PC-9 (cell line): ENCODE measurements at regions not wholly inside any gene's neighbourhood (a gene's known extent, or its start where the extent isn't known, plus 50 kb on each side); places are given as distances from the start of the nearest gene placed in this dataset.

Source experiments
- EZH2 ChIP-seq: fragments of 200-600 bp; sonication (generic); IDR thresholded peaks from 2 replicates; pipeline ENCODE4 v1.8.0; 2017; ENCODE audit warnings: antibody characterized with exemption, low read depth
- TF ChIP-seq, protein P1 (sequence below): fragments of 200-600 bp; sonication (generic); conservative IDR thresholded peaks from 2 replicates; pipeline ENCODE4 v1.6.1; 2017; ENCODE audit warnings: mixed run types, antibody characterized with exemption, mild to moderate bottlenecking, moderate library complexity

DNA sequence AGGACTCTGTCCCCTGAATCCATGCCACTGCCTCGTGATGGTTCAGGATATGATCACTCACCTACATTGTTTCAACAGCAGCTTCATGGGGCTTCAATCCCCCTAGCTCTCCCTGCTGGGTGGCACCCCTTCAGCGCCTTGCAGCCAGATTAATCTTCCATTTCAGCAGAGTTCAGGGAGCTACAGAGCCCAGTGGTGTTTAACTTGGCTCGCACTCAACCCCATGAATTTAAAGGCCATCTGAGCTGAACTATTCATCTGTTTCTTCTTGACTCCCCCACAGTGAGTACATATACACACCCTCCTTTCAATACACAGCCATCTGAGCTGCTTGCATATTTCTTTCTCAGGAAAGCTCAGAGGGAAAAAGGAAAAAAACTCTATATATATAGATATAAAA is 202.8 kb upstream of the C16orf82 start:
- TF ChIP-seq, protein P1, sequence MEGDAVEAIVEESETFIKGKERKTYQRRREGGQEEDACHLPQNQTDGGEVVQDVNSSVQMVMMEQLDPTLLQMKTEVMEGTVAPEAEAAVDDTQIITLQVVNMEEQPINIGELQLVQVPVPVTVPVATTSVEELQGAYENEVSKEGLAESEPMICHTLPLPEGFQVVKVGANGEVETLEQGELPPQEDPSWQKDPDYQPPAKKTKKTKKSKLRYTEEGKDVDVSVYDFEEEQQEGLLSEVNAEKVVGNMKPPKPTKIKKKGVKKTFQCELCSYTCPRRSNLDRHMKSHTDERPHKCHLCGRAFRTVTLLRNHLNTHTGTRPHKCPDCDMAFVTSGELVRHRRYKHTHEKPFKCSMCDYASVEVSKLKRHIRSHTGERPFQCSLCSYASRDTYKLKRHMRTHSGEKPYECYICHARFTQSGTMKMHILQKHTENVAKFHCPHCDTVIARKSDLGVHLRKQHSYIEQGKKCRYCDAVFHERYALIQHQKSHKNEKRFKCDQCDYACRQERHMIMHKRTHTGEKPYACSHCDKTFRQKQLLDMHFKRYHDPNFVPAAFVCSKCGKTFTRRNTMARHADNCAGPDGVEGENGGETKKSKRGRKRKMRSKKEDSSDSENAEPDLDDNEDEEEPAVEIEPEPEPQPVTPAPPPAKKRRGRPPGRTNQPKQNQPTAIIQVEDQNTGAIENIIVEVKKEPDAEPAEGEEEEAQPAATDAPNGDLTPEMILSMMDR: no peak
- TF ChIP-seq EZH2: no peak
